ENCODE measurements at regions not wholly inside any gene's neighbourhood (a gene's known extent, or its start where the extent isn't known, plus 50 kb on each side); places are given as distances from the start of the nearest gene placed in this dataset.

- Mint-ChIP-seq H3K27me3 (ENCODE audit: low read depth, unreplicated experiment) (no peaks in the 10 kb centered on the region), H3K27ac (ENCODE audit: unreplicated experiment) (no peak overlapping the region), H3K9me3 (ENCODE audit: unreplicated experiment) (peaks cover 9% of the 10 kb centered on the region), H3K4me3 (ENCODE audit: unreplicated experiment) (no peak overlapping the region), H3K4me1 (ENCODE audit: low read depth, unreplicated experiment) (peaks cover 2% of the 10 kb centered on the region), H3K36me3 (ENCODE audit: low read depth, unreplicated experiment) (no peaks in the 10 kb centered on the region)
- no peak overlapping the region for H3K9ac ChIP-seq (ENCODE audit: low read length)
- no peaks in the 10 kb centered on the region for H3K4me1 ChIP-seq (ENCODE audit: insufficient read depth, low read length)
- DNase-seq (ENCODE audit: low read depth) (no peak), FAIRE-seq (no peak)
- H3K4me2 ChIP-seq (ENCODE audit: low read length): no peak overlapping the region
- H3K4me3 ChIP-seq (ENCODE audit: insufficient read depth, low read depth, low read length): no peak overlapping the region
- no peaks in the 10 kb centered on the region for H4K20me1 ChIP-seq (ENCODE audit: insufficient read depth, low read length)
- no peaks in the 10 kb centered on the region for H3K27me3 ChIP-seq (ENCODE audit: insufficient read depth, low read length)
- H3K9me3 ChIP-seq (ENCODE audit: insufficient read depth, low read depth, low read length): no peaks in the 10 kb centered on the region
- H3K27ac ChIP-seq (ENCODE audit: low read depth, low read length): no peak overlapping the region
- H2AFZ ChIP-seq (ENCODE audit: low read depth, low read length): no peak overlapping the region
- no peaks in the 10 kb centered on the region for H3K79me2 ChIP-seq (ENCODE audit: insufficient read depth, low read length)
- no peaks in the 10 kb centered on the region for H3K36me3 ChIP-seq (ENCODE audit: insufficient read depth, low read length)
- TF ChIP-seq EZH2 (IDR thresholded peaks at IDR 0.05; ENCODE audit: insufficient read depth, low read length) (no peak), CTCF (IDR thresholded peaks at IDR 0.05; ENCODE audit: insufficient read depth, low read depth, low read length) (no peak)
These were observed 188.1 kb upstream of the PDGFD start for GRCh38 chr11:104352036-104352435.

GRCh38 chr11:104343578-104343977 is 179.6 kb upstream of the PDGFD start:
- no peak overlapping the region for H3K4me3 ChIP-seq (ENCODE audit: insufficient read depth, low read depth, low read length)
- no peak overlapping the region for H3K4me2 ChIP-seq (ENCODE audit: low read length)
- H3K27me3 Mint-ChIP-seq (ENCODE audit: low read depth, unreplicated experiment): no peaks in the 10 kb centered on the region
- peak; percentile 16 for TF ChIP-seq CTCF (IDR thresholded peaks at IDR 0.05; ENCODE audit: insufficient read depth, low read depth, low read length)
- TF ChIP-seq EZH2 (IDR thresholded peaks at IDR 0.05; ENCODE audit: insufficient read depth, low read length): no peak
- peaks cover 4% of the 10 kb centered on the region for H3K9me3 Mint-ChIP-seq (ENCODE audit: unreplicated experiment)
- H3K9me3 ChIP-seq (ENCODE audit: insufficient read depth, low read depth, low read length): no peaks in the 10 kb centered on the region
- H3K9ac ChIP-seq (ENCODE audit: low read length): no peak overlapping the region
- H3K27ac Mint-ChIP-seq (ENCODE audit: unreplicated experiment): no peak overlapping the region
- H3K4me3 Mint-ChIP-seq (ENCODE audit: unreplicated experiment): no peak overlapping the region
- no peaks in the 10 kb centered on the region for H3K27me3 ChIP-seq (ENCODE audit: insufficient read depth, low read length)
- no peak for DNase-seq (ENCODE audit: low read depth)
- no peaks in the 10 kb centered on the region for H3K36me3 ChIP-seq (ENCODE audit: insufficient read depth, low read length)
- no peaks in the 10 kb centered on the region for H3K36me3 Mint-ChIP-seq (ENCODE audit: low read depth, unreplicated experiment)
- H3K27ac ChIP-seq (ENCODE audit: low read depth, low read length): no peak overlapping the region
- FAIRE-seq: no peak
- H2AFZ ChIP-seq (ENCODE audit: low read depth, low read length): no peak overlapping the region
- H4K20me1 ChIP-seq (ENCODE audit: insufficient read depth, low read length): no peaks in the 10 kb centered on the region
- no peaks in the 10 kb centered on the region for H3K79me2 ChIP-seq (ENCODE audit: insufficient read depth, low read length)
- H3K4me1 ChIP-seq (ENCODE audit: insufficient read depth, low read length): no peaks in the 10 kb centered on the region
- no peaks in the 10 kb centered on the region for H3K4me1 Mint-ChIP-seq (ENCODE audit: low read depth, unreplicated experiment)

- Histone ChIP-seq H3K4me2 (ENCODE audit: low read length) (no peak overlapping the region), H3K9me3 (ENCODE audit: insufficient read depth, low read depth, low read length) (no peaks in the 10 kb centered on the region), H3K4me3 (ENCODE audit: insufficient read depth, low read depth, low read length) (no peak overlapping the region), H3K27ac (ENCODE audit: low read depth, low read length) (no peak overlapping the region), H3K36me3 (ENCODE audit: insufficient read depth, low read length) (no peaks in the 10 kb centered on the region), H3K9ac (ENCODE audit: low read length) (no peak overlapping the region), H4K20me1 (ENCODE audit: insufficient read depth, low read length) (no peaks in the 10 kb centered on the region), H3K27me3 (ENCODE audit: insufficient read depth, low read length) (no peaks in the 10 kb centered on the region), H2AFZ (ENCODE audit: low read depth, low read length) (no peak overlapping the region), H3K79me2 (ENCODE audit: insufficient read depth, low read length) (no peaks in the 10 kb centered on the region), H3K4me1 (ENCODE audit: insufficient read depth, low read length) (peaks cover 4% of the 10 kb centered on the region)
- H3K27me3 Mint-ChIP-seq (ENCODE audit: low read depth, unreplicated experiment): no peaks in the 10 kb centered on the region
- H3K4me1 Mint-ChIP-seq (ENCODE audit: low read depth, unreplicated experiment): peaks cover 14% of the 10 kb centered on the region
- no peaks in the 10 kb centered on the region for H3K36me3 Mint-ChIP-seq (ENCODE audit: low read depth, unreplicated experiment)
- H3K27ac Mint-ChIP-seq (ENCODE audit: unreplicated experiment): no peak overlapping the region
- H3K4me3 Mint-ChIP-seq (ENCODE audit: unreplicated experiment): no peak overlapping the region
- TF ChIP-seq CTCF (IDR thresholded peaks at IDR 0.05; ENCODE audit: insufficient read depth, low read depth, low read length) (no peak), EZH2 (IDR thresholded peaks at IDR 0.05; ENCODE audit: insufficient read depth, low read length) (no peak)
- FAIRE-seq: no peak
- no peak for DNase-seq (ENCODE audit: low read depth)
- H3K9me3 Mint-ChIP-seq (ENCODE audit: unreplicated experiment): peaks cover 4% of the 10 kb centered on the region
These were observed 176.6 kb upstream of the PDGFD start for GRCh38 chr11:104340590-104340989.
